Vagina (tissue), 2 donors: ENCODE measurements at regions not wholly inside any gene's neighbourhood (a gene's known extent, or its start where the extent isn't known, plus 50 kb on each side); places are given as distances from the start of the nearest gene placed in this dataset.

Experiments used
- DNase-seq, 2 donors: peaks; one replicate each; pipeline ENCODE4 v3.0.0-alpha.2; 2017; ENCODE audit errors: extremely low spot score in 2 of 2
- H3K27ac ChIP-seq: fragments of 200-600 bp; sonication (generic); one replicate; pipeline ENCODE4 v1.5.1; 2019
- H3K27me3 ChIP-seq: fragments of 200-600 bp; sonication (generic); one replicate; pipeline ENCODE4 v1.5.1; 2019
- H3K36me3 ChIP-seq, 2 donors: fragments of 200-600 bp; sonication (generic); one replicate each; pipeline ENCODE4 v1.5.1; 2017 to 2019
- H3K4me1 ChIP-seq: fragments of 200-600 bp; sonication (generic); one replicate; pipeline ENCODE4 v1.5.1; 2019
- H3K4me3 ChIP-seq, 2 donors: fragments of 200-600 bp; sonication (generic); 1 replicate in 1 of 2; 2 replicates in 1 of 2; pipeline ENCODE4 v1.5.1; 2016 to 2019
- H3K9me3 ChIP-seq: fragments of 200-600 bp; sonication (generic); one replicate; pipeline ENCODE4 v1.5.1; 2019
- CTCF ChIP-seq, 3 experiments: fragments of 450-650 bp in 2 of 3; fragments of 200-600 bp in 1 of 3; sonication (generic) in 1 of 3; IDR thresholded peaks; one replicate each; pipeline ENCODE4 v1.5.1; 2017 to 2019; ENCODE audit warnings: antibody characterized with exemption in 3 of 3, mild to moderate bottlenecking in 2 of 3, moderate library complexity in 2 of 3
- POLR2A ChIP-seq, 2 donors: fragments of 450-650 bp; IDR thresholded peaks; one replicate each; pipeline ENCODE4 v1.6.1; 2017; ENCODE audit warnings: antibody characterized with exemption in 2 of 2, mild to moderate bottlenecking in 2 of 2, moderate library complexity in 2 of 2
- POLR2AphosphoS5 ChIP-seq, 2 donors: sonication (generic); formaldehyde crosslinking; IDR thresholded peaks; one replicate each; pipeline ENCODE4 v1.9.0; 2017; ENCODE audit warnings: antibody characterized with exemption in 2 of 2, mild to moderate bottlenecking in 2 of 2, low read depth in 1 of 2; ENCODE audit not compliant: insufficient read depth in 1 of 2
- intact Hi-C: fragments of 100-400 bp; cut with DNase I; formaldehyde crosslinking; loops from one replicate; pipeline ENCODE4 v1.15.1; 2023

- no peak overlapping the region for H3K27ac ChIP-seq
- intact Hi-C loops: no loop called here
- H3K27me3 ChIP-seq: no peaks in the 10 kb centered on the region
- DNase-seq: no peak
- no peaks in the 10 kb centered on the region for H3K36me3 ChIP-seq
- TF ChIP-seq POLR2A (IDR thresholded peaks at IDR 0.05) (no peak), POLR2AphosphoS5 (IDR thresholded peaks at IDR 0.05; ENCODE audit: insufficient read depth in 1 of 2, low read depth in 1 of 2) (no peak), CTCF (IDR thresholded peaks at IDR 0.05) (no peak)
- H3K4me1 ChIP-seq: no peaks in the 10 kb centered on the region
- H3K4me3 ChIP-seq: no peak overlapping the region
- H3K9me3 ChIP-seq: no peaks in the 10 kb centered on the region
Observed at GRCh38 chr14:71482671-71483070, 449.6 kb upstream of the RGS6 start.

- no peaks in the 10 kb centered on the region for H3K9me3 ChIP-seq
- H3K4me1 ChIP-seq: no peaks in the 10 kb centered on the region
- intact Hi-C loops: no loop called here
- no peak overlapping the region for H3K27ac ChIP-seq
- DNase-seq: no peak
- H3K36me3 ChIP-seq: no peaks in the 10 kb centered on the region
- H3K27me3 ChIP-seq: no peaks in the 10 kb centered on the region
- TF ChIP-seq POLR2AphosphoS5 (IDR thresholded peaks at IDR 0.05; ENCODE audit: insufficient read depth in 1 of 2, low read depth in 1 of 2) (no peak), POLR2A (IDR thresholded peaks at IDR 0.05) (no peak), CTCF (IDR thresholded peaks at IDR 0.05) (no peak)
- H3K4me3 ChIP-seq: no peak overlapping the region
Observed at GRCh38 chr14:71483154-71483553, 449.1 kb upstream of the RGS6 start.

GRCh38 chr14:71485833-71486232, 446.4 kb upstream of the RGS6 start:
- Histone ChIP-seq H3K9me3 (no peaks in the 10 kb centered on the region), H3K27ac (no peak overlapping the region), H3K4me3 (no peak overlapping the region), H3K27me3 (no peaks in the 10 kb centered on the region), H3K36me3 (no peaks in the 10 kb centered on the region), H3K4me1 (no peaks in the 10 kb centered on the region)
- TF ChIP-seq CTCF (IDR thresholded peaks at IDR 0.05) (no peak), POLR2A (IDR thresholded peaks at IDR 0.05) (no peak), POLR2AphosphoS5 (IDR thresholded peaks at IDR 0.05; ENCODE audit: insufficient read depth in 1 of 2, low read depth in 1 of 2) (no peak)
- no peak for DNase-seq
- intact Hi-C loops: no loop called here

- intact Hi-C loops: no loop called here
- Histone ChIP-seq H3K27ac (no peak overlapping the region), H3K4me3 (no peak overlapping the region), H3K36me3 (no peaks in the 10 kb centered on the region), H3K27me3 (no peaks in the 10 kb centered on the region), H3K4me1 (no peaks in the 10 kb centered on the region), H3K9me3 (no peaks in the 10 kb centered on the region)
- DNase-seq: no peak
- TF ChIP-seq CTCF (IDR thresholded peaks at IDR 0.05) (no peak), POLR2A (IDR thresholded peaks at IDR 0.05) (no peak), POLR2AphosphoS5 (IDR thresholded peaks at IDR 0.05; ENCODE audit: insufficient read depth in 1 of 2, low read depth in 1 of 2) (no peak)
Observed at GRCh38 chr14:71486279-71486678, 445.9 kb upstream of the RGS6 start.

- no peaks in the 10 kb centered on the region for H3K36me3 ChIP-seq
- no peak overlapping the region for H3K27ac ChIP-seq
- H3K27me3 ChIP-seq: no peaks in the 10 kb centered on the region
- H3K4me1 ChIP-seq: no peaks in the 10 kb centered on the region
- no peak for DNase-seq
- no peak overlapping the region for H3K4me3 ChIP-seq
- intact Hi-C loops: no loop called here
- no peaks in the 10 kb centered on the region for H3K9me3 ChIP-seq
- TF ChIP-seq CTCF (IDR thresholded peaks at IDR 0.05) (no peak), POLR2A (IDR thresholded peaks at IDR 0.05) (no peak), POLR2AphosphoS5 (IDR thresholded peaks at IDR 0.05; ENCODE audit: insufficient read depth in 1 of 2, low read depth in 1 of 2) (no peak)
Observed at GRCh38 chr14:71487449-71487848, 444.8 kb upstream of the RGS6 start.
